Activated T-cell treated with anti-CD3 and anti-CD28 coated beads for 48 hours (primary cell): ENCODE measurements at regions not wholly inside any gene's neighbourhood (a gene's known extent, or its start where the extent isn't known, plus 50 kb on each side); places are given as distances from the start of the nearest gene placed in this dataset.
"Not testable (repeated sequence)": the region's sequence is repeated elsewhere in the genome, so short reads cannot be mapped to it uniquely, and the experiment has no call there.

Experiments
- DNase-seq: peaks from one replicate; pipeline ENCODE4 v3.0.0-alpha.2; 2020; ENCODE audit warnings: low read depth

- DNase-seq: no peak
These were observed 121.1 kb downstream of the PDCD6IP start for GRCh38 chr3:33919312-33920120.

GRCh38 chr3:33920511-33920910 is 122.1 kb downstream of the PDCD6IP start:
- no peak for DNase-seq

- DNase-seq: no peak
These were observed 123.2 kb downstream of the PDCD6IP start for GRCh38 chr3:33921608-33922007.

GRCh38 chr3:33926998-33927605 is 128.7 kb downstream of the PDCD6IP start:
- no peak for DNase-seq

- DNase-seq: no peak
These were observed 131.4 kb downstream of the PDCD6IP start for GRCh38 chr3:33929813-33930212.

GRCh38 chr3:33931512-33931911 is 133.1 kb downstream of the PDCD6IP start:
- no peak for DNase-seq

- no peak for DNase-seq
These were observed 133.8 kb downstream of the PDCD6IP start for GRCh38 chr3:33932010-33932764.

- no peak for DNase-seq
These were observed 137.9 kb downstream of the PDCD6IP start for GRCh38 chr3:33936171-33936920.

GRCh38 chr3:33936921-33937525 is 138.6 kb downstream of the PDCD6IP start:
- no peak for DNase-seq

- DNase-seq: no peak
These were observed 139.2 kb downstream of the PDCD6IP start for GRCh38 chr3:33937628-33938027.

GRCh38 chr3:33940149-33940548 is 141.7 kb downstream of the PDCD6IP start:
- DNase-seq: no peak

GRCh38 chr3:33940736-33941135 is 142.3 kb downstream of the PDCD6IP start:
- no peak for DNase-seq

GRCh38 chr3:33941804-33942203 is 143.4 kb downstream of the PDCD6IP start:
- no peak for DNase-seq

- DNase-seq: no peak
These were observed 144.2 kb downstream of the PDCD6IP start for GRCh38 chr3:33942483-33943150.

- DNase-seq: no peak
These were observed 144.8 kb downstream of the PDCD6IP start for GRCh38 chr3:33943277-33943676.

GRCh38 chr3:33946612-33947011 is 148.2 kb downstream of the PDCD6IP start:
- DNase-seq: not testable (repeated sequence)

GRCh38 chr3:33947272-33948195 is 149.1 kb downstream of the PDCD6IP start:
- DNase-seq: no peak

GRCh38 chr3:33949074-33949473 is 150.6 kb downstream of the PDCD6IP start:
- no peak for DNase-seq

GRCh38 chr3:33954956-33955355 is 156.5 kb downstream of the PDCD6IP start:
- no peak for DNase-seq

- DNase-seq: no peak
These were observed 157.8 kb downstream of the PDCD6IP start for GRCh38 chr3:33956206-33956605.
